NCI-H510A (cell line): ENCODE measurements at regions not wholly inside any gene's neighbourhood (a gene's known extent, or its start where the extent isn't known, plus 50 kb on each side); places are given as distances from the start of the nearest gene placed in this dataset.

Source experiments
- DNase-seq: peaks from one replicate; lab custom pipeline; 2025; lab: John Stamatoyannopoulos, UW

DNA sequence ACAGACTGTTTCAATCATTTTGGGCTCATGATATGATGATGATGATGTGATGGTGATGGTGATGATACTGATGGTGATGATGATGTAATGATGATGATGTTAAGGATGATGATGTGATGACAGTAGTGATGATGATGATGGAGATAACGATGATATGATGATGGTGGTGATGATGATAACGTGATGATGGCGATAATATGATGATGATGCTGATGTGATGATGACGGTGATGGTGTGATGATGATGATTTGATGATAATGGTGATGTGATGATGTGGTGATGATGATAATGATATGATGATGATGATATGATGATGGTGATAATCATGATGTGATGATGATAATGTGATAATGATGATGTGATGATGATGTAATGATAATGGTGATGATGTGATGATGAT lies 612.6 kb downstream of the AACS start:
- DNase-seq: no peak

- DNase-seq: no peak
These were observed 613.4 kb downstream of the AACS start for GRCh38 chr12:125678589-125678993.

- DNase-seq: peak; percentile 28
These were observed 618.6 kb downstream of the AACS start for GRCh38 chr12:125683748-125684381.

DNA sequence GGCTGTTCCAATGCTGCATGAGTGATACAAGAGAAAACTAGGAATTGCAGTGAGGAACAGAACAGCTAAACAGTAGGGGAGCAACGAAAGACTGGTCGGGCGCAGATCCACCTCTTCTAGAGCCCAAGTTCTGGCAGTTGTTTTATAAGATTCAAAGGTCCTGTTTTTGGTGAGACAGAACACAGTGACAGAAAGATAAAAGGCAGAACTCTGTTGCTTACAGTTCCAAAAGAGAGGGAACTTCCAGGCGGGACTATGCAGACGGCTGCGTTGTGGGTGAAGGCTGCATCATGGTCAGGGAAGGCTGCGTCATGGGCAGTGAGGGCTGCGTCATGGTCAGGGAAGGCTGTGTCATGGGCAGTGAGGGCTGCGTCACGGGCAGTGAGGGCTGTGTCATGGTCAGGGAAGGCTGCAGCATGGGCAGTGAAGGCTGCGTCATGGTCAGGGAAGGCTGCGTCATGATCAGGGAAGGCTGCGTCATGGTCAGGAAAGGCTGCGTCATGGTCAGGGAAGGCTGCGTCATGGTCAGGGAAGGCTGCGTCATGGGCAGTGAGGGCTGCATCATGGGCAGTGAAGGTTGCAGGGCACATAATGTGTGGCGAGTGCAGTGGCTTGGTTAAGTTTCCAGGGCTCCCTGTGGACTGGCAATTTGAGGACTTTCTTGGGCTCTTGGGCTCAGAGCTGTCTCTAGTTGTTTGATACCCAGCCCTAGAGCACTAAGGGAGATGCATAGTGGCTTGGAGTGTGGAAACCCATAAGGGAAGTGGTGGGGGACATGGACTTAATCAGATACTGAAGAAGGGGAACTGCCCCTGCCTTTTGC lies 619.9 kb downstream of the AACS start:
- no peak for DNase-seq

DNA sequence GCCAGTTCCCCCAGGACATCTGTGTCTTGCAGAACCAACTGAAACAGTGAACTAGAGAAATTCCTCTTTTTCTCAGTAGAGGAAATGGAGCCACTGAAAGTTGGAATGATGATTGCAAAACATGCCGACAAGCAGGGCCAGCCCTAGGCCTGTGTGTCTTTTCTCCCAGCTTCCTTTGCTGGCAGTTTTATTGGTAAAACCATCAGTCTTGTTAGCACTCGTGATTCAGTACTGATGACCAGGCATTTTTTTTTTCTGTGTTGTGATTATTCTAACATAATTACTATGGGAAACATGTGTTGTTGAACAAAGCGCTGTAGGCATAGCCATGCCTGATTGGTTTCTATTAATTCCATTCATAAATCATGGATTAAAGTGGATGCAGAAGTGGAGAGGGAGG lies 620.7 kb downstream of the AACS start:
- DNase-seq: no peak

DNA sequence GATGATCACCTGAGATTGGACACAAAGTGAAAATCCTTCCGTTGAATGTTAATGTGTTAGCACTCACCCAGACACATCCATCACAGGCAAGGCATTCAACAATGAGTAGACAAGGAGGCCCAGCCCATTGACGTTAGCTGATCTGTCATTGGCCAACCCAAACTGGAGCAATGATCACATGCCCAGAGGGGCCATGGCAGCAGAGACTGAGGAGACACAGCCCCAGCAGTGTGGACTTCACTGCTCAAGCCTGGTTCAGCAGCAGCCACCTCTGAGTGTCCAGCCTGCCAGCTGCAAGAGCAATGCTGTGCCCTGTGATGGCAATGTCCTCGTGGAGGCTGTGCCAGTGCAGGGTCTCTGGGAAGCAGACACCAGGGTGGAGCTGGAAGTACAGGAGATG lies 622.2 kb downstream of the AACS start:
- no peak for DNase-seq

DNA sequence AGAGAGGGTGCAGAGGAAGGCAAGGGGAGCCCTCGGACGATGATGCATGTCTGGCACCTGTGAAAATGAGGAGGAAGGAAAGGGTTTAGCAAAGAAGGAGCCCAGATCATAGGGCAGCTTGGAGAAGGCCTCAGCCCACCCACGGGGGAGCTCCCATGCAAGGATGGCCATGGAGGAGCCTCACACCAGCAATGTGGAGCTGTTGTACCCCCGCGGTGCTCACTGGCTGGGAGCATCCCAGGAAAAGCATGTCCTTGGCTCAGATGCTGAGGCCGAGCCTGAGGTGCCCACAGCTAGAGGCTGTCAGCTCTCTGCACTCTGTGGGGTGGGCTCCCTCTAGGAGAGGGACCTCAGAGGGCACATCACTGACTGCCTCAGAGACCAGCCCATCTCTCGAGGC lies 622.6 kb downstream of the AACS start:
- no peak for DNase-seq

GRCh38 chr12:125688223-125688622 lies 623.0 kb downstream of the AACS start:
- no peak for DNase-seq

- DNase-seq: no peak
These were observed 623.6 kb downstream of the AACS start for GRCh38 chr12:125688881-125689280.

GRCh38 chr12:125689576-125690410 lies 624.6 kb downstream of the AACS start:
- DNase-seq: no peak

- DNase-seq: no peak
These were observed 625.6 kb downstream of the AACS start for GRCh38 chr12:125690841-125691240.

DNA sequence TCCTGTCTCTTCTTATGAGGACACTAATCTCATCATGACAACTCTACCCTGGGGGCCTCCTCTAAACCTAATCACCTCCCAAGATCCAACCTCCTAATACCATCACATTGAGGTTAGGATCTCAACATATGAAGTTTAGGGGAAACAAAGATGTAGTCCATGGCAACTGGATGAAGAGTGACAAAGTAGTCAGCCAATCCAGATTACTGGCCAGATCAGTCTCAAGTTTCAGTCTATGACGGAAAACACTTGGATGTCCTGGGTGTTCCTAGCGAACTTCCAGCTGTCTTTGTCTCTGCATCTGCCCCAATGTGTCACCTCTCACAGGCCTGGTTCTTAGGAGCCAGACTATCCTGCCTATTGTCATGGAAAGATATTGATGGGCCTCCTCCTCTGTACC lies 630.8 kb downstream of the AACS start:
- no peak for DNase-seq

GRCh38 chr12:125704803-125705202 lies 639.6 kb downstream of the AACS start:
- DNase-seq: no peak

DNA sequence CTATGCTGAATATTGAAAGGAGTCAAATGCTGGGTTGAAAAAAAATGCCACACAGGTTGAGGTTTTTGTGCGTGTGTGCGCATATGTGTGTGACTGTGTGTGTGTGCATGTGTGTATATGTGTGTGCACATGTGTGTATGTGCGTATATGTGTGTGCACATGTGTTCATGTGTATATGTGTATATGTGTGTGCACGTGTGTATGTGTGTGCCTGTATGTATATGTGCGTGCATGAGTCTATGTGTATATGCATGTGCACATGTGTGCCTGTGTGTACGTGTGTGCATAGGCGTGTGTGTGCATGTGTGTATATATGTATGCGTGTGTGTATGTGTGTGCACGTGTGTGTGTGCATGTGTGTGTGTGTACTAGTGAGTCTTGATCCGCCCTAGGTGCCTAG lies 655.7 kb downstream of the AACS start:
- DNase-seq: no peak

- no peak for DNase-seq
These were observed 668.9 kb downstream of the AACS start for GRCh38 chr12:125734137-125734536.

- no peak for DNase-seq
These were observed 673.0 kb downstream of the AACS start for GRCh38 chr12:125738211-125738610.

DNA sequence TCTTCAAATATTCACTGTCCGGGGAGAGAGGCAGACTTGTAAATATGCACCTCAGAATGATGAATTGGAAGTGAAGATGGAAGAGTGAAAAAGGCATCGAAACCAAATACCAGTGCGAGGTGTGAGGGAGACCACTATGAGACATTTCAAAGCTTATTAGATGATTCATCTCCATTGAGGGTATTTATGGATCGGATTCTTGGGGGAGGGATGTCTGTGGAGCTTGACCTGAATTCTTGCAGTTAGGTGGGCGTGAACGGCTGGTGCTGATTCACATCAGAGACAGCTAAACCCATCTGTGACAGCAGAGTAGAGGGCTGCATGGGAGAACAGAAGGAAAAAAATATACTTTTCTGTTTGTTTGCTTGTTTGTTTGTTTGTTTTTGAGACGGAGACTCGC lies 677.2 kb downstream of the AACS start:
- no peak for DNase-seq

- DNase-seq: no peak
These were observed 679.0 kb downstream of the AACS start for GRCh38 chr12:125744201-125744600.

DNA sequence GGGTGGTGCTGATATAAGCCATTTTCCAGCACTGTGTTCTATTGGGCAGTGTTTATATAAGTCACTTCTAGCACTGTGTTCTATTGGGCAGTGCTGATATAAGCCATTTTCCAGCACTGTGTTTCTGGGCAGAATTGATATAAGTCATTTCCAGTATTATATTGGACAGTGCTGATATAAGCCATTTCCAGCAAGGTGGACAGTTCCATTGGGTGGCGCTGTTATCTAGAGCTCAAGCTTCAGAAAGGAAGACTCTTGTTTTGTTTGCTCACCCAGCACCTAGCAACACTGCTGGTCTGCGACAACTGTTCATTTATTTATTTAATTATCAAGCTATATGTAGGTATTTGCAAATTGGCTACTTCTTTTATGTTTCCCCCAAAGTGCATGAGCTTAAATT lies 690.3 kb downstream of the AACS start:
- no peak for DNase-seq

DNA sequence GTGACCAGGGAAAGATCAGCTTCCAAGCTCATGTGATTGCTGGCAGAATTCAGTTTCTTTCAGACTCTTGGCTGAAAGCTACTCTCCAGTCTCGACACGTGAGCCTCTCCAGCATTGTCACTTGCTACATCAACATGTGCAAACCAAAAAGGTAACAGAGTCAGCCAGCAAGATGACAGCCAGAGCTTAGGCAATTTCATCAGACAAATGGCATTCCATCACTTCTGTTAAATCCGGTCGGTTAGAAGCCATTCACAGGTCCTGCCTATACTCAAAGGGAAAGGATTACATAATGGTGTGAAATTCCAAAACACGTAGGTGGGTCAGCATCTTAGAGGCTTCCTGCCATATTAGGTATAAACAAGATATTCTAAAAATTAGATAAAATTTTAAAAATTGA lies 700.9 kb downstream of the AACS start:
- no peak for DNase-seq

GRCh38 chr12:125772403-125772802 lies 707.2 kb downstream of the AACS start:
- DNase-seq: no peak

GRCh38 chr12:125773033-125773640 lies 707.9 kb downstream of the AACS start:
- peak; percentile 13 for DNase-seq
